Upper lobe of left lung (tissue), 6 donors: ENCODE measurements at regions not wholly inside any gene's neighbourhood (a gene's known extent, or its start where the extent isn't known, plus 50 kb on each side); places are given as distances from the start of the nearest gene placed in this dataset.

Experiments used
- ATAC-seq, 2 donors: fragments of 200-7000 bp; cut with Tn5 transposase; one replicate each; pipeline ENCODE4 v1.9.1; 2022; ENCODE audit warnings: mild to moderate bottlenecking in 2 of 2, moderate library complexity in 2 of 2; ENCODE audit not compliant: low FRiP score in 2 of 2
- DNase-seq, 2 donors: peaks; one replicate each; pipeline ENCODE4 v3.0.0-alpha.2; 2019 to 2020
- H3K27ac ChIP-seq, 4 donors: fragments of 200-600 bp; sonication (generic); one replicate each; pipeline ENCODE4 v1.5.1; 2016 to 2019
- H3K27me3 ChIP-seq, 4 donors: fragments of 200-600 bp; sonication (generic); one replicate each; pipeline ENCODE4 v1.5.1; 2017 to 2019
- H3K36me3 ChIP-seq, 4 donors: fragments of 200-600 bp; sonication (generic); one replicate each; pipeline ENCODE4 v1.5.1; 2016 to 2019
- H3K4me1 ChIP-seq, 4 donors: fragments of 200-600 bp; sonication (generic); one replicate each; pipeline ENCODE4 v1.5.1; 2018 to 2019
- H3K4me3 ChIP-seq, 4 donors: fragments of 200-600 bp; sonication (generic); one replicate each; pipeline ENCODE4 v1.5.1; 2017 to 2019; ENCODE audit warnings: mild to moderate bottlenecking in 2 of 4, moderate library complexity in 1 of 4
- H3K9me3 ChIP-seq, 4 donors: fragments of 200-600 bp; sonication (generic); one replicate each; pipeline ENCODE4 v1.5.1; 2018 to 2019
- EP300 ChIP-seq, 4 donors: sonication (generic); formaldehyde crosslinking; IDR thresholded peaks; one replicate each; pipeline ENCODE4 v1.5.1; 2017; ENCODE audit warnings: antibody characterized with exemption in 4 of 4, control low read depth in 2 of 4
- POLR2A ChIP-seq, 4 donors: fragments of 450-650 bp; IDR thresholded peaks; one replicate each; pipeline ENCODE4 v1.5.1; 2016 to 2017; ENCODE audit warnings: antibody characterized with exemption in 4 of 4, mild to moderate bottlenecking in 2 of 4
- POLR2AphosphoS5 ChIP-seq, 2 donors: sonication (generic); formaldehyde crosslinking; IDR thresholded peaks; one replicate each; pipeline ENCODE4 v1.5.1; 2017; ENCODE audit warnings: antibody characterized with exemption in 2 of 2
- WGBS, 2 donors: methylation state at CpG; one replicate each; pipeline ENCODE4 v1.1.5; 2017 to 2018; 5-methylcytosine and 5-hydroxymethylcytosine counted together
- TF ChIP-seq, protein P1 (sequence below), 6 experiments: fragments of 450-650 bp in 4 of 6; fragments of 200-600 bp in 2 of 6; sonication (generic) in 2 of 6; IDR thresholded peaks; one replicate each; pipeline ENCODE4 v1.5.1; 2016 to 2019; ENCODE audit warnings: antibody characterized with exemption in 6 of 6
- donor health status: DM: no; HTN: no; CAD: no; lungs with moderate emphysema.
- donor health status: DM: no; HTN: yes; CAD: no; lungs with severe emphysema.

DNA sequence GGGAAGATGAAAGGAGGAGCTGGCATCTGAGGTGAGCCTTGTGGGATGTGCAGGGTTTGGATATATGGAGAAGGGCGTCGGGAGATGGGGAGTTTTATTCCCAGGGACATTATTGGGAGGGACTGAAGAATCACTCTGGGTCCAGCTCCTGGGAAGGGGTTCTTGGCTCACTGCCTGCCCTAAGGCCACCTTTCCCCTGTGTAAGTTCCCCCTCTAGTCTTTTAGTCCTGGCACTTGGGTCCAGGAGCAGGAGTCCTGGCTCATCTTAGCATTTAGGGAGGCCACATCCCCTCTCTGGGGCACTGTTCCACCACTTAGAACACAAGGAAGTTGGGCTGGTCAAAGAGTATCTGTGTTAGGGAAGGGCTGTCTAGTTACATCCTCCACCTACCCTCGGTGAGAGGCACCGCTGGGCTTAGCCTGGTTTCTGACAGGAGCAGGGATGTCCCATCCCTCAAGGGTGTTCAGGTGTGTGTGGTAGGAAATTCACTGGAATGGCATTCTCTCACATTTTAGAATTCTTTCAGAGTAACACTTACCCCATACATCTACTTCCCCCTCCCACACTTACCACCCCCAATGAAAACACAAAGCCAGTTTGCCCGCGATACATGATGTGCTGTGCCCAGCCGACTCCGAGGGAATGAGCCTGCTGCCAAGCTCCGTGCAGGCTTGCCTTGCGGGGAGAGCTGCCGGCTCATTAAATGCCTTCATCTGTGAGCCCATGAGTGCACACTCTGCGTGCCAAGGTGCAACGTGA lies 86.7 kb downstream of the FAM43A start:
- H3K4me1 ChIP-seq: peaks cover 24 to 39% (median 35%) of the 10 kb centered on the region in 4 donors
- DNase-seq: no peak
- H3K36me3 ChIP-seq: no peaks in the 10 kb centered on the region
- H3K27ac ChIP-seq: peak overlapping the region in 3 of 4 donors; percentile 2 to 21 (median 3)
- no peak for TF ChIP-seq POLR2A (IDR thresholded peaks at IDR 0.05)
- TF ChIP-seq POLR2AphosphoS5 (IDR thresholded peaks at IDR 0.05): no peak
- TF ChIP-seq, protein P1, sequence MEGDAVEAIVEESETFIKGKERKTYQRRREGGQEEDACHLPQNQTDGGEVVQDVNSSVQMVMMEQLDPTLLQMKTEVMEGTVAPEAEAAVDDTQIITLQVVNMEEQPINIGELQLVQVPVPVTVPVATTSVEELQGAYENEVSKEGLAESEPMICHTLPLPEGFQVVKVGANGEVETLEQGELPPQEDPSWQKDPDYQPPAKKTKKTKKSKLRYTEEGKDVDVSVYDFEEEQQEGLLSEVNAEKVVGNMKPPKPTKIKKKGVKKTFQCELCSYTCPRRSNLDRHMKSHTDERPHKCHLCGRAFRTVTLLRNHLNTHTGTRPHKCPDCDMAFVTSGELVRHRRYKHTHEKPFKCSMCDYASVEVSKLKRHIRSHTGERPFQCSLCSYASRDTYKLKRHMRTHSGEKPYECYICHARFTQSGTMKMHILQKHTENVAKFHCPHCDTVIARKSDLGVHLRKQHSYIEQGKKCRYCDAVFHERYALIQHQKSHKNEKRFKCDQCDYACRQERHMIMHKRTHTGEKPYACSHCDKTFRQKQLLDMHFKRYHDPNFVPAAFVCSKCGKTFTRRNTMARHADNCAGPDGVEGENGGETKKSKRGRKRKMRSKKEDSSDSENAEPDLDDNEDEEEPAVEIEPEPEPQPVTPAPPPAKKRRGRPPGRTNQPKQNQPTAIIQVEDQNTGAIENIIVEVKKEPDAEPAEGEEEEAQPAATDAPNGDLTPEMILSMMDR (IDR thresholded peaks at IDR 0.05): no peak
- no peak for TF ChIP-seq EP300 (IDR thresholded peaks at IDR 0.05)
- H3K4me3 ChIP-seq: no peak overlapping the region
- 63 to 65% methylated on average over 13 of the region's 13 CpGs for WGBS, 2 donors
- H3K9me3 ChIP-seq: no peaks in the 10 kb centered on the region
- H3K27me3 ChIP-seq: no peaks in the 10 kb centered on the region
- no peak for ATAC-seq

DNA sequence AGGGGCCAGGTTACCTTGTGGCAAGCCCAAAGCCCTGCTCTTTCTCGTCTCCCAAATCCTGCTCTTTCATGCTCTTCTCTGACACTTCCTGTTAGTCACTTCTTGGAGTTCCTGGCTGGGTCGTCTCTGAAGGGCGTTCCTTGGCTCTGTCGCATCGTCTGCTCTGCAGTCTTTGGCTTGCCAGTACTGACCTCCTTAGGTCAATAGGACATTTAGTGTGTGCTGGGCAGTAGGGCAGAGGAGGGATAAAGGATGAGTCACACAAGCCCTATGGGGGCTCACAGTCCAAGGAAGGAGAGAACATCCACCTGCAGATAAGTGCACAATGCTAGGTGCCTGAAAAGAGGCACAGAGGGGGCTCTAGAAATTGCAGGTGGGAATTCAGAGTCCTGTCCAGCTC lies 87.5 kb downstream of the FAM43A start:
- Histone ChIP-seq H3K27ac (peak overlapping the region in 2 of 4 donors; percentile 10 to 21), H3K27me3 (no peaks in the 10 kb centered on the region), H3K9me3 (no peaks in the 10 kb centered on the region), H3K36me3 (no peaks in the 10 kb centered on the region), H3K4me3 (no peak overlapping the region), H3K4me1 (peaks cover 27 to 39% (median 34%) of the 10 kb centered on the region in 4 donors)
- no peak for DNase-seq
- TF ChIP-seq POLR2AphosphoS5 (IDR thresholded peaks at IDR 0.05): peak; percentile 14 to 37
- TF ChIP-seq POLR2A (IDR thresholded peaks at IDR 0.05): no peak
- 30 to 48% methylated on average over 5 of the region's 5 CpGs for WGBS, 2 donors
- ATAC-seq: peak in 1 of 2 donors; percentile 70

DNA sequence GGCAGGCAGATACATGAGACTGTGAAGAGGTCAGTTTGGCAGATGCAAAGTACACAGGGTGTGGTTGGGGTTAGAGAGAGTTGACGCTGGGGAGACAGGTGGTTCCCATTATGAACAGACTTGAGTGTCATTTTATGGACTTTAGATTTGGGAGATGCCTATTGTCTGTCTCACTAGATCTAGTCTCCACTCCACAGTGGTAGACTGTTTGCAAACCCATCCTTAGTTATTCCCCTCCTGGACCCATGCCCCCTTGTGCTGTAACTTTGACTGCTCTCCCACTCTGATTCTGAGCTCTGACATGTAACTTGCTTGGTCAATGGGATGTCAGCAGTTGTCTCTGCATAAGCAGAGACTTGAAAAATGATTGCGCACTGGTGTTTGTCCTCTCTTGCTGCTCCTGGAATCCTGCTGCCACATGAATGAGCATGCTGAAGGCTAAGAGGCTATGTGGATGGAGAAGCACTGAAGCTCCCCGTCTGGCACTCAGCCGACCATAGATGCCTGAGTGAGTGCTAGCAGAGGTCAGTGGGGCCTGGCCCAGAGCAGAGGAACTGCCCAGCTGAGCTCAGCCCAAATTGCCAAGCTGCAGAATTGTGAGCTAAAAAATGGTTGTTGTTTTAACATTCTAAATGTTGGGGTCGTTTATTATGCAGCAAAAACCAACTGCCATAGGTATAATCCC lies 88.2 kb downstream of the FAM43A start:
- ATAC-seq: peak in 1 of 2 donors; percentile 60
- Histone ChIP-seq H3K27me3 (no peaks in the 10 kb centered on the region), H3K9me3 (no peaks in the 10 kb centered on the region), H3K4me1 (peaks cover 23 to 35% (median 29%) of the 10 kb centered on the region in 4 donors), H3K4me3 (no peak overlapping the region), H3K27ac (peak overlapping the region in 1 of 4 donors; percentile 10), H3K36me3 (no peaks in the 10 kb centered on the region)
- no peak for DNase-seq
- whole genome bisulfite sequencing, 2 donors: 73 to 81% methylated on average over 5 of the region's 5 CpGs
- TF ChIP-seq, protein P1 (IDR thresholded peaks at IDR 0.05): no peak
- TF ChIP-seq POLR2A (IDR thresholded peaks at IDR 0.05) (no peak), POLR2AphosphoS5 (IDR thresholded peaks at IDR 0.05) (no peak), EP300 (IDR thresholded peaks at IDR 0.05) (no peak)

DNA sequence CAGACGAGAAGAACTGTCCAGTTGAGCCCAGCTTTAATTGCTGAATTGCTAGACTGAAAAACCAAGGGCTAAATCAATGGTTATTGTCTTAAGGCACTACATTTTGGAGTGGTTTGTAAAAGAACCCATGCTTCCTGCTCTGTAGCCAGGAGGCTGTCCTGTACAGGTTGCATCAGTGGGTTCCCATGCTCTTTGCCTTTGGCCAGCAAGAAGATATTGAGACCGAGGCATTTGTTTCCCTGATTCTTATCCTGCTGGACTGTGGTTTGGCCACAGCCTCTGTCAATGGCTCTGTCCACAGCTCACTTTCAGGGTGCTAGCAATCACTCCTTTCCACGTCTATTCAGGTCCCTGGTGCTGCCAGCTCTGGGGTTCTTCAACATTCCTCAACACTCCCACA lies 89.6 kb downstream of the FAM43A start:
- Histone ChIP-seq H3K27me3 (no peaks in the 10 kb centered on the region), H3K27ac (no peak overlapping the region), H3K36me3 (no peaks in the 10 kb centered on the region), H3K4me1 (peaks cover 15 to 27% (median 24%) of the 10 kb centered on the region in 4 donors), H3K9me3 (no peaks in the 10 kb centered on the region), H3K4me3 (no peak overlapping the region)
- WGBS, 2 donors: 51 to 58% methylated on average over 3 of the region's 3 CpGs
- DNase-seq (no peak), ATAC-seq (no peak)
- TF ChIP-seq POLR2AphosphoS5 (IDR thresholded peaks at IDR 0.05): no peak
- TF ChIP-seq, protein P1 (IDR thresholded peaks at IDR 0.05): no peak
- no peak for TF ChIP-seq EP300 (IDR thresholded peaks at IDR 0.05)
- TF ChIP-seq POLR2A (IDR thresholded peaks at IDR 0.05): no peak

DNA sequence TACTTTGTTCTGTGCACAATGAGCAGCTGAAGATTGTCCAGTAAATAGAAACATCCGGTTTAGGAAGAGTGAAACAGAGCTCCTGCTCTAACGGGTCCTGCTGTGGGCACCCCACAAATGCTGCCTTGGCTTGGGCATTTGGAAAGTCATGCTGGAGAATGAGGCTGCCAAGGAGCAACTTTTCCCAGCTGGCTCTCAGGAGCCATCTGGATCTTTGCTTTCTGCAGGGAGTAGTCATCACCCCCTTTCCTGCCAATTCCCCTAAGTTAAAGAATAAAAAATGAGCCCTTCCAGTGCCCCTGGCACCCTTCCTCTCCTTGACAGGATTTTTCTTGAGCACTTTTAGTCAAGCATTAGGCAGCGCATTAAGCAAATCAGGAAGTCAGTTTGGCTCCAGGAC lies 90.0 kb downstream of the FAM43A start:
- Histone ChIP-seq H3K4me3 (no peak overlapping the region), H3K4me1 (peaks cover 15 to 27% (median 24%) of the 10 kb centered on the region in 4 donors), H3K27me3 (no peaks in the 10 kb centered on the region), H3K36me3 (no peaks in the 10 kb centered on the region), H3K27ac (no peak overlapping the region), H3K9me3 (no peaks in the 10 kb centered on the region)
- 64 to 69% methylated on average over 3 of the region's 3 CpGs for WGBS, 2 donors
- TF ChIP-seq POLR2A (IDR thresholded peaks at IDR 0.05): no peak
- TF ChIP-seq EP300 (IDR thresholded peaks at IDR 0.05): no peak
- TF ChIP-seq, protein P1 (IDR thresholded peaks at IDR 0.05): no peak
- no peak for TF ChIP-seq POLR2AphosphoS5 (IDR thresholded peaks at IDR 0.05)
- DNase-seq: no peak
- no peak for ATAC-seq
